K562 (cell line): ENCODE measurements at regions not wholly inside any gene's neighbourhood (a gene's known extent, or its start where the extent isn't known, plus 50 kb on each side); places are given as distances from the start of the nearest gene placed in this dataset.

Source experiments
- CTCF ChIP-seq, 3 experiments: IDR thresholded peaks in 2 of 3; conservative IDR thresholded peaks in 1 of 3; 2 replicates each; pipeline ENCODE4 v1.5.1; 2011 to 2012; ENCODE audit warnings: low read length in 3 of 3, mild to moderate bottlenecking in 3 of 3, control low read depth in 2 of 3, improper control_type of control experiment in 1 of 3, inconsistent platforms in 1 of 3, low read depth in 1 of 3, mixed read lengths in 1 of 3, moderate library complexity in 1 of 3; ENCODE audit not compliant: insufficient read depth in 2 of 3
- ESRRB ChIP-seq: fragments of 250-450 bp; sonication (Bioruptor Pico); IDR thresholded peaks from 2 replicates; pipeline ENCODE4 v1.5.0; 2020; ENCODE audit warnings: mild to moderate bottlenecking, moderate library complexity, borderline replicate concordance
- FOS ChIP-seq: IDR thresholded peaks from 3 replicates; pipeline ENCODE4 v1.6.1; 2011; ENCODE audit not compliant: insufficient read length; ENCODE audit errors: extremely low read depth
- JUND ChIP-seq, 2 experiments: IDR thresholded peaks; 2 replicates in 1 of 2; 3 replicates in 1 of 2; pipeline ENCODE4 v1.6.1; 2011; ENCODE audit warnings: borderline replicate concordance in 2 of 2, low read depth in 2 of 2, low read length in 2 of 2, improper control_type of control experiment in 1 of 2, missing biosample characterization in 1 of 2, missing genetic modification characterization in 1 of 2, missing genetic modification reagents in 1 of 2
- MEF2A ChIP-seq: IDR thresholded peaks from 2 replicates; pipeline ENCODE4 v1.6.1; 2011; ENCODE audit warnings: low read depth, mild to moderate bottlenecking, low read length, moderate library complexity; ENCODE audit not compliant: control insufficient read depth
- POLR2G ChIP-seq: fragments of 200-400 bp; formaldehyde crosslinking; IDR thresholded peaks from 2 replicates; pipeline ENCODE4 v1.6.1; 2017; ENCODE audit warnings: low read depth, mild to moderate bottlenecking, antibody characterized with exemption, low read length, moderate library complexity
- REST ChIP-seq, 2 experiments: fragments of 450-650 bp; formaldehyde crosslinking in 1 of 2; IDR thresholded peaks; 2 replicates each; pipeline versions ENCODE4 v1.4.0 to v1.6.1; 2014 to 2020; ENCODE audit warnings: mild to moderate bottlenecking in 2 of 2, borderline replicate concordance in 1 of 2, low read depth in 1 of 2
- RFX1 ChIP-seq: fragments of 450-650 bp; IDR thresholded peaks from 2 replicates; pipeline ENCODE4 v1.6.1; 2016; ENCODE audit warnings: mild to moderate bottlenecking, moderate library complexity
- TEAD4 ChIP-seq, 2 experiments: sonication (generic) in 1 of 2; formaldehyde crosslinking in 1 of 2; IDR thresholded peaks; 2 replicates each; pipeline versions ENCODE4 v1.6.1 to v1.8.0; 2012 to 2022; ENCODE audit warnings: borderline replicate concordance in 1 of 2, inconsistent platforms in 1 of 2, low read length in 1 of 2, mild to moderate bottlenecking in 1 of 2, missing genetic modification reagents in 1 of 2
- ZBTB34 ChIP-seq: fragments of 250-450 bp; sonication (Bioruptor Pico); IDR thresholded peaks from 2 replicates; pipeline ENCODE4 v1.8.0; 2021; ENCODE audit warnings: mild to moderate bottlenecking, moderate library complexity
- ZNF121 ChIP-seq: sonication (generic); formaldehyde crosslinking; conservative IDR thresholded peaks from 2 replicates; pipeline ENCODE4 v1.8.0; 2022; ENCODE audit warnings: missing genetic modification reagents
- ZNF133 ChIP-seq: fragments of 250-450 bp; sonication (Bioruptor Pico); IDR thresholded peaks from 2 replicates; pipeline ENCODE4 v1.4.0; 2020; ENCODE audit warnings: mild to moderate bottlenecking

- TF ChIP-seq JUND (IDR thresholded peaks at IDR 0.05; ENCODE audit: borderline replicate concordance, low read depth, low read length) (no peak), JUND (tag; IDR thresholded peaks at IDR 0.05; ENCODE audit: borderline replicate concordance, low read depth, low read length) (no peak), FOS (no peak), CTCF (IDR thresholded peaks at IDR 0.05 in 2 of 3, conservative IDR thresholded peaks at IDR 0.05 in 1 of 3; ENCODE audit: insufficient read depth in 2 of 3, low read depth in 1 of 3, low read length in 3 of 3) (no peak), ZBTB34 (CRISPR knock-in tag) (no peak), RFX1 (no peak), TEAD4 (IDR thresholded peaks at IDR 0.05; ENCODE audit: low read length) (no peak), TEAD4 (CRISPR knock-in tag; IDR thresholded peaks at IDR 0.05; ENCODE audit: borderline replicate concordance) (no peak), ZNF121 (CRISPR knock-in tag) (no peak), ESRRB (no peak), REST (IDR thresholded peaks at IDR 0.05; ENCODE audit: borderline replicate concordance) (no peak), REST (CRISPR knock-in tag; IDR thresholded peaks at IDR 0.05; ENCODE audit: low read depth) (no peak), MEF2A (no peak), ZNF133 (CRISPR knock-in tag) (no peak), POLR2G (no peak)
Observed at GRCh38 chr13:38099751-38100150, 230.2 kb upstream of the TRPC4 start.
